ENCODE measurements at regions not wholly inside any gene's neighbourhood (a gene's known extent, or its start where the extent isn't known, plus 50 kb on each side); places are given as distances from the start of the nearest gene placed in this dataset.

- TF ChIP-seq CTCF (conservative IDR thresholded peaks at IDR 0.05 in 1 of 2, IDR thresholded peaks at IDR 0.05 in 1 of 2; ENCODE audit: low read depth in 1 of 2, low read length in 2 of 2) (no peak), EZH2 (IDR thresholded peaks at IDR 0.05; ENCODE audit: low read length, missing control alignments) (no peak)
Observed at GRCh38 chr1:87844251-87844650, 515.6 kb downstream of the LMO4 start.

Data from fibroblast of lung (primary cell).